Thoracic aorta (tissue), 2 donors: ENCODE measurements at regions not wholly inside any gene's neighbourhood (a gene's known extent, or its start where the extent isn't known, plus 50 kb on each side); places are given as distances from the start of the nearest gene placed in this dataset.

ENCODE experiments used
- ATAC-seq: fragments of 150-250 bp; one replicate; pipeline ENCODE4 v1.8.0; 2017; ENCODE audit warnings: low read depth; ENCODE audit not compliant: insufficient number of reproducible peaks, low FRiP score
- DNase-seq: peaks from one replicate; pipeline ENCODE4 v3.0.0-alpha.2; 2020; ENCODE audit warnings: low spot score
- H3K27ac ChIP-seq, 2 donors: fragments of 200-600 bp; sonication (generic); 1 replicate in 1 of 2; 2 replicates in 1 of 2; pipeline ENCODE4 v1.5.1; 2016; ENCODE audit warnings: mild to moderate bottlenecking in 2 of 2, moderate library complexity in 2 of 2
- H3K27me3 ChIP-seq: fragments of 200-600 bp; sonication (generic); replicated peaks from 2 replicates; pipeline ENCODE4 v1.6.0; 2016; ENCODE audit warnings: mild to moderate bottlenecking; ENCODE audit not compliant: insufficient read depth
- H3K36me3 ChIP-seq: fragments of 200-600 bp; sonication (generic); one replicate; pipeline ENCODE4 v1.5.1; 2016
- H3K4me1 ChIP-seq, 2 donors: fragments of 200-600 bp; sonication (generic); 1 replicate in 1 of 2; 2 replicates in 1 of 2; pipeline versions ENCODE4 v1.5.1 to v1.6.0; 2016; ENCODE audit warnings: low read depth in 2 of 2, mild to moderate bottlenecking in 1 of 2; ENCODE audit not compliant: control insufficient read depth in 1 of 2
- H3K4me3 ChIP-seq: fragments of 200-600 bp; sonication (generic); 2 replicates; pipeline ENCODE4 v1.5.1; 2016; ENCODE audit warnings: mild to moderate bottlenecking
- H3K9me3 ChIP-seq: fragments of 200-600 bp; sonication (generic); 2 replicates; pipeline ENCODE4 v1.5.1; 2016
- CTCF ChIP-seq: fragments of 200-600 bp; sonication (generic); IDR thresholded peaks from one replicate; pipeline ENCODE4 v1.5.1; 2019; ENCODE audit warnings: antibody characterized with exemption

- Histone ChIP-seq H3K36me3 (no peaks in the 10 kb centered on the region), H3K27ac (no peak overlapping the region), H3K4me3 (no peak overlapping the region), H3K27me3 (no peaks in the 10 kb centered on the region), H3K4me1 (no peaks in the 10 kb centered on the region), H3K9me3 (no peaks in the 10 kb centered on the region)
- DNase-seq: no peak
- no peak for ATAC-seq
- TF ChIP-seq CTCF: no peak
Observed at GRCh38 chr6:104434519-104434918, 425.2 kb downstream of the HACE1 start.

GRCh38 chr6:104431096-104431495, 428.6 kb downstream of the HACE1 start:
- Histone ChIP-seq H3K4me3 (no peak overlapping the region), H3K27me3 (no peaks in the 10 kb centered on the region), H3K9me3 (no peaks in the 10 kb centered on the region), H3K36me3 (no peaks in the 10 kb centered on the region), H3K4me1 (no peaks in the 10 kb centered on the region), H3K27ac (no peak overlapping the region)
- DNase-seq (no peak), ATAC-seq (no peak)
- no peak for TF ChIP-seq CTCF

- no peak overlapping the region for H3K27ac ChIP-seq
- DNase-seq: no peak
- no peak for TF ChIP-seq CTCF
- H3K9me3 ChIP-seq: no peaks in the 10 kb centered on the region
- H3K36me3 ChIP-seq: no peaks in the 10 kb centered on the region
- no peaks in the 10 kb centered on the region for H3K4me1 ChIP-seq
- no peaks in the 10 kb centered on the region for H3K27me3 ChIP-seq
- ATAC-seq: no peak
- no peak overlapping the region for H3K4me3 ChIP-seq
Observed at GRCh38 chr6:104428184-104428583, 431.5 kb downstream of the HACE1 start.

GRCh38 chr6:104423691-104424090, 436.0 kb downstream of the HACE1 start:
- H3K27me3 ChIP-seq: no peaks in the 10 kb centered on the region
- H3K9me3 ChIP-seq: no peaks in the 10 kb centered on the region
- no peak overlapping the region for H3K4me3 ChIP-seq
- H3K36me3 ChIP-seq: no peaks in the 10 kb centered on the region
- H3K4me1 ChIP-seq: no peaks in the 10 kb centered on the region
- DNase-seq (no peak), ATAC-seq (no peak)
- no peak for TF ChIP-seq CTCF
- no peak overlapping the region for H3K27ac ChIP-seq

GRCh38 chr6:104421650-104422049, 438.1 kb downstream of the HACE1 start:
- Histone ChIP-seq H3K4me3 (no peak overlapping the region), H3K27me3 (no peaks in the 10 kb centered on the region), H3K27ac (no peak overlapping the region), H3K9me3 (no peaks in the 10 kb centered on the region), H3K4me1 (no peaks in the 10 kb centered on the region), H3K36me3 (no peaks in the 10 kb centered on the region)
- no peak for TF ChIP-seq CTCF
- ATAC-seq (no peak), DNase-seq (no peak)
